ENCODE measurements at regions not wholly inside any gene's neighbourhood (a gene's known extent, or its start where the extent isn't known, plus 50 kb on each side); places are given as distances from the start of the nearest gene placed in this dataset.

DNA sequence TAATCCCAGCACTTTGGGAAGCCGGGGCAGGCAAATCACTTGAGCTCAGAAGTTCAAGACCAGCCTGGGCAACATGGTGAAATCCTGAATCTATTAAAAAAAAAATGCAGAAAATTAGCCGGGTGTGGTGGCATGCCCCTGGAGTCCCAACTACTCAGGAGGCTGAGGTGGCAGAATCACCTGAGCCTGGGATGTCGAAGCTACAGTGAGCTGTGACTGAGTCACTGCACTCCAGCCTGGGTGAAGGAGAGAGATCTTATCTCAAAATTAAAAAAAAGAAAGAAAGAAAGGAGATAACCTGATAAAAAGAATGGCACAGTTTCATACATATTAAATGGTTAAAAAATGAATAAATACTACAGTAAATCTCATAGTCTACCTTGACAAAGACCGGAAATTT, 123.6 kb upstream of the TNFAIP3 start:
- H3K4me3 ChIP-seq (ENCODE audit: low read depth, low read length), result no peak overlapping the region
- no peak for DNase-seq (ENCODE audit: low read depth)
- TF ChIP-seq, protein P1, sequence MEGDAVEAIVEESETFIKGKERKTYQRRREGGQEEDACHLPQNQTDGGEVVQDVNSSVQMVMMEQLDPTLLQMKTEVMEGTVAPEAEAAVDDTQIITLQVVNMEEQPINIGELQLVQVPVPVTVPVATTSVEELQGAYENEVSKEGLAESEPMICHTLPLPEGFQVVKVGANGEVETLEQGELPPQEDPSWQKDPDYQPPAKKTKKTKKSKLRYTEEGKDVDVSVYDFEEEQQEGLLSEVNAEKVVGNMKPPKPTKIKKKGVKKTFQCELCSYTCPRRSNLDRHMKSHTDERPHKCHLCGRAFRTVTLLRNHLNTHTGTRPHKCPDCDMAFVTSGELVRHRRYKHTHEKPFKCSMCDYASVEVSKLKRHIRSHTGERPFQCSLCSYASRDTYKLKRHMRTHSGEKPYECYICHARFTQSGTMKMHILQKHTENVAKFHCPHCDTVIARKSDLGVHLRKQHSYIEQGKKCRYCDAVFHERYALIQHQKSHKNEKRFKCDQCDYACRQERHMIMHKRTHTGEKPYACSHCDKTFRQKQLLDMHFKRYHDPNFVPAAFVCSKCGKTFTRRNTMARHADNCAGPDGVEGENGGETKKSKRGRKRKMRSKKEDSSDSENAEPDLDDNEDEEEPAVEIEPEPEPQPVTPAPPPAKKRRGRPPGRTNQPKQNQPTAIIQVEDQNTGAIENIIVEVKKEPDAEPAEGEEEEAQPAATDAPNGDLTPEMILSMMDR (IDR thresholded peaks at IDR 0.05; ENCODE audit: insufficient read depth, low read depth, low read length, missing control alignments), result no peak

DNA sequence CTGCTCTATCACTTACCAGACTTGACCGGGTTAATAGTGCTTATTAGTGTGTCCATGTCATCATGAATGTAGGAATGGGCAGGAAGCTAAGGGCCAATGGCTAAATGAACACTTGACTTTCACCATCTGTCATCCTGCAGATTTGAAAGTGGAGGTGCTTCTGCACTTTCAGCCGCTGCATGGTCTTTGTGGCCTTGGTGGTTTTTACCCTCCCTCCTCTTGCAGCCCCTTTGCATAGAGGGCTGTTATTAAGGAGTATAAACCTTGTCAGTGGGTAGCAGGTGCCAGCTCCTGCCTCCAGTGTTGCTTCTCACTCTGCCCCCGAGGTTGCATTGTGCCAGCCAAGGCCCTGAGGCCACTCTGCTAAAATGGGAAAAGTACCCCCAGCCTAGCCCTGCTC, 122.2 kb upstream of the TNFAIP3 start:
- no peak overlapping the region for H3K4me3 ChIP-seq (ENCODE audit: low read depth, low read length)
- peak; percentile 76 for DNase-seq (ENCODE audit: low read depth)
- TF ChIP-seq, protein P1 (IDR thresholded peaks at IDR 0.05; ENCODE audit: insufficient read depth, low read depth, low read length, missing control alignments), result no peak

DNA sequence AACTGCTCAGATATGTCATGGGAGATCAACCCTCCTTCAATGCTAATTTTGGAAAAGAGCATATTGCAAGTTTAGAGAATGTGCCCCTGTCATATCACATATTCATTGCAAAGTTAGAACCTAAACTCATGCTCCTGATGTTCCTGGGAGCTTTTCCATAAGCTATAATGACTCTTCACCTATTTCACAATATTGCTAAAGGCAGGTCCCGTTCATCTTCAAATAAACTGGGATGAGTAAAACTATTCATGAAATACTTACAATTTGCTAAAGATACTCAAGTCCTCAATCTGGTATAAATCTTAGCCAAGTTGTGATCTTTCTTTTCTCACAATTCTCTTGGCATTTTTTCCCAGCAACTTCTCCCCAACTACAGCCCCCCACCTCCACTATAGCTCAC, 121.7 kb upstream of the TNFAIP3 start:
- H3K4me3 ChIP-seq (ENCODE audit: low read depth, low read length), result no peak overlapping the region
- TF ChIP-seq, protein P1 (IDR thresholded peaks at IDR 0.05; ENCODE audit: insufficient read depth, low read depth, low read length, missing control alignments), result no peak

DNA sequence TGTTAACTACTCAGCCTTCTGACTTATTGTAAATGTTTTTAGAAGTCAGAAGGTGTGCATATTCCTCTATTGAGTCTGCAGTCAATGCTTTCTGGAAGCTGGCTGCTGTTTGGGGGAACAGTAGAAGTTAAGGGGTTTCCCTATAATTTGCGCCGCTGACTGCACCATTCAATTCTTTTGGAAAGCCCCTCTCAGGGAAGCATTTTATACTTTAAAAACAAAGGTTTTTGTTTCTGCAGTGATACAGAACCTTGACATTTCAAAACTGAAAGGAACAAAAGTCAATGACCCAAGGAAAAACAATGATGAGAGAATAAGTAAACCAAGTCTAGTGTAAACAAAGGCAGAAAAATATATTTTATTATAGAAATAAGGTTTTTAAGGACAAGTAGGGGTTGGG, 120.8 kb upstream of the TNFAIP3 start:
- DNase-seq (ENCODE audit: low read depth), result peak; percentile 51
- TF ChIP-seq, protein P1 (IDR thresholded peaks at IDR 0.05; ENCODE audit: insufficient read depth, low read depth, low read length, missing control alignments), result no peak
- H3K4me3 ChIP-seq (ENCODE audit: low read depth, low read length), result no peak overlapping the region; the same call in 1 of the 2 replicates

More for the DNA sequence above, 121.7 kb upstream of the TNFAIP3 start:
- no peak for DNase-seq (ENCODE audit: low read depth)

DNA sequence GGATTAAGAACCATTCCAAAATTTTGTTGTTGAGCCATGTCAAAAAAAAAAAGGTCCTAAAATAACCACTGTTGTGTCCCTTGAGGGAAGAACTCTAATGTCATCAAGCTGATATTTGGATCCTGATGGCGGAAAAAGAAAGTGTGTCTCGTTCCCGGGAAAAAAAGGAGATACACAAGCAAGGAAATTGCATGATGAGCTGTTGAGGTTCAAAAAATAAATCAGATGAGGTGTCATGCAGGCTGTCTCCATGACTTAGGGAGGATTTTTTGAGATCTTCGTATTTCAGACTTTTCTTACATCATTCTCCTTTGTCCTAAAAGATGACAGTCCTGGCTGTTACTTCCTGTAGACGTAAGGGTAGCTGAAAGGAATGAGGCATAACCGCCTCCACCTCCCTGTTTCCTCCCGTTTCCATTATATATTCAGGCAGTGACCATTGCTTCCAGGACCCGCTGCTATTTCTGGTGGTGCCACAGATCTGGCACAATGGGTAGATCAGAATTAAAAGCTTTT, 117.3 kb upstream of the TNFAIP3 start:
- DNase-seq (ENCODE audit: low read depth), result no peak
- TF ChIP-seq, protein P1 (IDR thresholded peaks at IDR 0.05; ENCODE audit: insufficient read depth, low read depth, low read length, missing control alignments), result no peak
- H3K4me3 ChIP-seq (ENCODE audit: low read depth, low read length), result no peak overlapping the region

DNA sequence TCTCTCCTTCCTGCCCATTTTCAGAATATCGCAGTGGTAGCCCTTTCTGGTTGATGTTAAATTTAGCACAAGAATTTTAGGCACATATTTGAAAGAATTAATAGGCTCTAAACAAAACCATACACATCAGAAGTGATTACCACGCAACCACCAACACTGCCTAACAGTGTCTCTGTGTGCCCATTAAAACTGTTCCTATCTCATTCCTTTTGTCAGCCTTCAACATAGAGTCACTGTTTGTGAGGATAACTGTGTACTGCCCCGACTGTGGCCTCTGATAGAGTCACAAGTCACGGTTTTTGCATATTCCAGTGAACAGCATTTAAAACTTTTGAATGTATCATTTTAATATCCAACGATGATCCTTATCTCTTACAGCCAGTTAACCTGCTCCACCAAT, 116.8 kb upstream of the TNFAIP3 start:
- no peak overlapping the region for H3K4me3 ChIP-seq (ENCODE audit: low read depth, low read length)
- no peak for DNase-seq (ENCODE audit: low read depth)

More for the DNA sequence above, 116.8 kb upstream of the TNFAIP3 start:
- TF ChIP-seq, protein P1 (IDR thresholded peaks at IDR 0.05; ENCODE audit: insufficient read depth, low read depth, low read length, missing control alignments), result no peak
